Ishikawa (cell line): ENCODE measurements at regions not wholly inside any gene's neighbourhood (a gene's known extent, or its start where the extent isn't known, plus 50 kb on each side); places are given as distances from the start of the nearest gene placed in this dataset.

Source experiments
- CEBPB ChIP-seq: IDR thresholded peaks from 2 replicates; pipeline ENCODE4 v1.6.1; 2012
- EGR1 ChIP-seq: IDR thresholded peaks from 2 replicates; pipeline ENCODE4 v1.6.1; 2012
- EP300 ChIP-seq: IDR thresholded peaks from 2 replicates; pipeline ENCODE4 v1.6.1; 2012; ENCODE audit warnings: borderline replicate concordance
- FOXM1 ChIP-seq: IDR thresholded peaks from 2 replicates; pipeline ENCODE4 v1.6.1; 2012; ENCODE audit warnings: low read depth, borderline replicate concordance
- MAX ChIP-seq: IDR thresholded peaks from 2 replicates; pipeline ENCODE4 v1.6.1; 2012
- RAD21 ChIP-seq: IDR thresholded peaks from 2 replicates; pipeline ENCODE4 v1.6.1; 2012; ENCODE audit warnings: low read depth
- REST ChIP-seq: IDR thresholded peaks from 2 replicates; pipeline ENCODE4 v1.6.1; 2012; ENCODE audit warnings: low read depth, mild to moderate bottlenecking
- TCF12 ChIP-seq: IDR thresholded peaks from 2 replicates; pipeline ENCODE4 v1.6.1; 2012; ENCODE audit warnings: low read depth
- TEAD4 ChIP-seq: IDR thresholded peaks from 2 replicates; pipeline ENCODE4 v1.6.1; 2012
- USF1 ChIP-seq: IDR thresholded peaks from 2 replicates; pipeline ENCODE4 v1.6.1; 2012
- YY1 ChIP-seq: IDR thresholded peaks from 2 replicates; pipeline ENCODE4 v1.6.1; 2012; ENCODE audit warnings: low read depth

GRCh38 chr12:92621312-92621711 is 81.5 kb upstream of the PLEKHG7 start:
- TF ChIP-seq YY1 = no peak
- no peak for TF ChIP-seq USF1
- no peak for TF ChIP-seq MAX
- TF ChIP-seq REST = no peak
- no peak for TF ChIP-seq FOXM1
- no peak for TF ChIP-seq RAD21
- TF ChIP-seq TCF12 = no peak
- TF ChIP-seq TEAD4 = no peak
- TF ChIP-seq EGR1 = no peak
- TF ChIP-seq CEBPB = no peak
- no peak for TF ChIP-seq EP300
